Fibroblast of lung (primary cell): ENCODE measurements at regions not wholly inside any gene's neighbourhood (a gene's known extent, or its start where the extent isn't known, plus 50 kb on each side); places are given as distances from the start of the nearest gene placed in this dataset.
A peak's percentile ranks its signal among the peaks of the same experiment; 100 is the strongest.

Source experiments
- DNase-seq, 2 donors: peaks; one replicate each; pipeline versions ENCODE4 v3.0.0 to v3.0.0-alpha.2; 2010; ENCODE audit warnings: low read depth in 2 of 2
- H2AFZ ChIP-seq: 2 replicates; pipeline ENCODE4 v1.5.1; 2012; ENCODE audit warnings: low read length, control low read depth, inconsistent platforms
- H3K27ac ChIP-seq: 2 replicates; pipeline ENCODE4 v1.5.1; 2011; ENCODE audit warnings: low read length, control low read depth; ENCODE audit not compliant: insufficient read depth
- H3K27me3 ChIP-seq: 2 replicates; pipeline ENCODE4 v1.5.1; 2011; ENCODE audit warnings: mild to moderate bottlenecking, low read length; ENCODE audit not compliant: control insufficient read depth, insufficient read depth
- H3K36me3 ChIP-seq: 2 replicates; pipeline ENCODE4 v1.5.1; 2011; ENCODE audit warnings: low read length; ENCODE audit not compliant: control insufficient read depth, insufficient read depth
- H3K4me1 ChIP-seq: 2 replicates; pipeline ENCODE4 v1.5.1; 2011; ENCODE audit warnings: low read length; ENCODE audit not compliant: control insufficient read depth, insufficient read depth; ENCODE audit errors: extremely low read depth
- H3K4me2 ChIP-seq: 2 replicates; pipeline ENCODE4 v1.5.1; 2011; ENCODE audit warnings: low read length, control low read depth; ENCODE audit not compliant: insufficient read depth; ENCODE audit errors: extremely low read depth
- H3K4me3 ChIP-seq, 4 experiments: fragments of 200-600 bp in 1 of 4; sonication (generic) in 1 of 4; replicated peaks in 1 of 4; 2 replicates each; pipeline ENCODE4 v1.5.1; 2011 to 2016; ENCODE audit warnings: low read length in 4 of 4, low read depth in 3 of 4, mild to moderate bottlenecking in 3 of 4, control low read depth in 2 of 4, inconsistent platforms in 1 of 4, mixed read lengths in 1 of 4; ENCODE audit not compliant: insufficient read depth in 1 of 4; ENCODE audit errors: control extremely low read depth in 1 of 4
- H3K79me2 ChIP-seq: 2 replicates; pipeline ENCODE4 v1.5.1; 2012; ENCODE audit warnings: mild to moderate bottlenecking, low read length, inconsistent platforms; ENCODE audit not compliant: control insufficient read depth, insufficient read depth
- H3K9ac ChIP-seq: 2 replicates; pipeline ENCODE4 v1.5.1; 2011; ENCODE audit warnings: mild to moderate bottlenecking, low read length, control low read depth; ENCODE audit not compliant: insufficient read depth
- H3K9me3 ChIP-seq: 2 replicates; pipeline ENCODE4 v1.5.1; 2012; ENCODE audit warnings: low read depth, low read length; ENCODE audit not compliant: control insufficient read depth, insufficient read depth
- H4K20me1 ChIP-seq: 2 replicates; pipeline ENCODE4 v1.5.1; 2011; ENCODE audit warnings: low read length; ENCODE audit not compliant: control insufficient read depth, insufficient read depth; ENCODE audit errors: extremely low read depth
- EZH2 ChIP-seq: IDR thresholded peaks from 2 replicates; pipeline ENCODE4 v1.5.1; 2012; ENCODE audit warnings: low read length, control low read depth, mild to moderate bottlenecking; ENCODE audit errors: missing control alignments
- TF ChIP-seq, protein P1 (sequence below), 2 donors: IDR thresholded peaks in 1 of 2; conservative IDR thresholded peaks in 1 of 2; 1 replicate in 1 of 2; 2 replicates in 1 of 2; pipeline ENCODE4 v1.5.1; 2011 to 2012; ENCODE audit warnings: low read length in 2 of 2, control low read depth in 1 of 2, inconsistent platforms in 1 of 2, low read depth in 1 of 2, mild to moderate bottlenecking in 1 of 2

DNA sequence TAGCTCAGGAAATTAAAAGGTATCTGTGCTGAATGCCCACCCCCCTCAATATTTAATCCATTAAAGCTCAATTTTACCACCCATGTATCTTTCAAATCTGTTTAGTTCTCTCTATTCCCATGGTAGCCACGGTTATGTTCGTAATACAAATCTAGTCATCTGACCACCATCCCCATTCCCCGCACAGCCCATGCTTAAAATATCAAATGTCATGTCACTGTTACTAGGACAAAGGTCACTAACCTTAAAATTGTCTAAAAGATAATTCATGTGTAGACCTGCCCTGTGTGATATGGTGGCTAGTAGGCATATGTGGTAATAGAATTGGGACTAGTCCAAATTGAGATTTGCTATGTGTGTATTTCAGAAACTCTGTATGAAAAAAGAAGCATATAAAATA, 728.5 kb upstream of the B3GALT2 start:
- DNase-seq, result no peak
- Histone ChIP-seq H3K36me3 (no peaks in the 10 kb centered on the region), H3K9ac (no peak overlapping the region), H4K20me1 (no peaks in the 10 kb centered on the region), H3K9me3 (no peaks in the 10 kb centered on the region), H3K79me2 (no peaks in the 10 kb centered on the region), H3K27me3 (no peaks in the 10 kb centered on the region), H3K4me3 (no peak overlapping the region), H3K4me2 (no peak overlapping the region), H3K4me1 (no peaks in the 10 kb centered on the region), H3K27ac (no peak overlapping the region), H2AFZ (no peak overlapping the region)
- TF ChIP-seq, protein P1, sequence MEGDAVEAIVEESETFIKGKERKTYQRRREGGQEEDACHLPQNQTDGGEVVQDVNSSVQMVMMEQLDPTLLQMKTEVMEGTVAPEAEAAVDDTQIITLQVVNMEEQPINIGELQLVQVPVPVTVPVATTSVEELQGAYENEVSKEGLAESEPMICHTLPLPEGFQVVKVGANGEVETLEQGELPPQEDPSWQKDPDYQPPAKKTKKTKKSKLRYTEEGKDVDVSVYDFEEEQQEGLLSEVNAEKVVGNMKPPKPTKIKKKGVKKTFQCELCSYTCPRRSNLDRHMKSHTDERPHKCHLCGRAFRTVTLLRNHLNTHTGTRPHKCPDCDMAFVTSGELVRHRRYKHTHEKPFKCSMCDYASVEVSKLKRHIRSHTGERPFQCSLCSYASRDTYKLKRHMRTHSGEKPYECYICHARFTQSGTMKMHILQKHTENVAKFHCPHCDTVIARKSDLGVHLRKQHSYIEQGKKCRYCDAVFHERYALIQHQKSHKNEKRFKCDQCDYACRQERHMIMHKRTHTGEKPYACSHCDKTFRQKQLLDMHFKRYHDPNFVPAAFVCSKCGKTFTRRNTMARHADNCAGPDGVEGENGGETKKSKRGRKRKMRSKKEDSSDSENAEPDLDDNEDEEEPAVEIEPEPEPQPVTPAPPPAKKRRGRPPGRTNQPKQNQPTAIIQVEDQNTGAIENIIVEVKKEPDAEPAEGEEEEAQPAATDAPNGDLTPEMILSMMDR (conservative IDR thresholded peaks at IDR 0.05 in 1 of 2, IDR thresholded peaks at IDR 0.05 in 1 of 2; ENCODE audit: low read depth in 1 of 2, low read length in 2 of 2), result no peak
- TF ChIP-seq EZH2, result no peak

DNA sequence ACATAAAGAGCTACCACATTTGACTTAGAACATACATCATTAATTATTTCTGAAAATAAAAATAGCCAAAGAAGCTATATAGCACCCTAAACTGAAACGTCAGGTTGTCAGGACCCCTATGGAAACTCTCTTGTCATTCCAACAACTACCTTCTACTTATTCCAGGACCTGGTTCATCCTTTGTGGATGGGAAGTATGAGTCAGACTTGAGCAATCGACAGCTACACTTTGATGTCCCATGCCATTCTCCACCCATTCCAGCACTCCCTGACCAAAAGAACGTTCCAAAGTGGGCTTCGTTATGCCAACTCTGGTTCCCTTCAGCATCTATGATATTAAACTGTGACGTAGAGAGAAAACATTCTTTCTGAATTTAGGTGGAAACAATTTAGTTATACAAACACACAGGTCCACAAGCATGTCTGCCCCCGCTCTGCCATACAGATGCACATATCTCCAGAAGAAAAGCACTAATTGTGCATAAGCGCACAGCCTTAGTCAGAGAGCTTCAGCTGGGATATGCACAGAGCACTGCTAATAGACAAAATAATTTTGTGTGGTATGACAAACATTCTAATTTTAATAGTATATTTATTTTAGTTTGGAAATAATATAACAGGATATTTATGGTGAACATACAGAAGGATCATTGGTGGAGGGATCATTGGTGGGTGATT, 723.1 kb upstream of the B3GALT2 start:
- H3K4me3 ChIP-seq, result no peak overlapping the region
- H3K9me3 ChIP-seq, result no peaks in the 10 kb centered on the region
- TF ChIP-seq EZH2, result no peak
- TF ChIP-seq, protein P1 (conservative IDR thresholded peaks at IDR 0.05 in 1 of 2, IDR thresholded peaks at IDR 0.05 in 1 of 2; ENCODE audit: low read depth in 1 of 2, low read length in 2 of 2), result no peak
- no peaks in the 10 kb centered on the region for H3K4me1 ChIP-seq
- no peak for DNase-seq
- no peaks in the 10 kb centered on the region for H4K20me1 ChIP-seq
- H3K79me2 ChIP-seq, result no peaks in the 10 kb centered on the region
- no peaks in the 10 kb centered on the region for H3K36me3 ChIP-seq
- H2AFZ ChIP-seq, result no peak overlapping the region
- no peak overlapping the region for H3K9ac ChIP-seq
- no peak overlapping the region for H3K4me2 ChIP-seq
- H3K27me3 ChIP-seq, result no peaks in the 10 kb centered on the region
- H3K27ac ChIP-seq, result no peak overlapping the region

DNA sequence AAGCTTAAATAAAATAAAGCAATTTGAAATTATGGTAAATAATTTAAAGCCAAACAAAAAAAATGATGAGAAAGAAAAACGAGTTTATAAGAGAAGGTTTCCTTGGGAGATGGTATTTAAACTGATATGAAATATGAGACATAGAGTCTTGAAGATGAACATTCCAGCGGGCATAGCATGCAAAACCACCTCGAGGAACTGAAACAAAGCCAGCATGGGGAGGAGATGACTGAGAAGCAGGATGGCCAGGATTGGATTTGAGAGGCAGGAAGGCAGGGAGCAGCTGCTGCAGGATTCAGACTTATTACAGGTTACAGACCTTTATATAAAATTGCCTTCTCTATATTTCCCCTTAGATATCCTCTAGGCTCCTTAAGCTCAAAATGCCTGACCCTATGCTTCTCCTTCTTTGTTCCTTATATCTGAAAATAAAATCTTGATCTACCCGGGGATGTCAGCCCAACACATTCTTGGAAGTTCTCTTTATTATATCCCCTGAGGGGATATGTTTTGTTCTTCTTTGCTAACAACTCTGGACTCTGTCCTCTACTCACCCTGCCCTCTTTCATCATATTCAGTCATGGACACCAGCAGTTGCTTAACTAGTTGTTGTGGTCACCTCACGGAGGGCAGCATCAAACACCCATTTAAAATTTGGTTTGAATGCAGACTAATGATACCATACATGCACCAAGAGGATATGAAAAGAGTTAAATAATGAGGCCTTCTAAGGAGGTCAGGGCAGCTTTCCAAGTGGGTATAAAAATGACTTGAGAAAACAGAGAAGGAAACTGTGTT, 719.1 kb upstream of the B3GALT2 start:
- H3K9ac ChIP-seq, result no peak overlapping the region
- H4K20me1 ChIP-seq, result no peaks in the 10 kb centered on the region
- no peak overlapping the region for H3K4me2 ChIP-seq
- H3K27me3 ChIP-seq, result no peaks in the 10 kb centered on the region
- H3K27ac ChIP-seq, result no peak overlapping the region
- H2AFZ ChIP-seq, result no peak overlapping the region
- H3K4me3 ChIP-seq, result no peak overlapping the region
- DNase-seq, result peak in 1 of 2 donors; percentile 20
- H3K36me3 ChIP-seq, result no peaks in the 10 kb centered on the region
- no peaks in the 10 kb centered on the region for H3K4me1 ChIP-seq
- H3K9me3 ChIP-seq, result no peaks in the 10 kb centered on the region
- no peaks in the 10 kb centered on the region for H3K79me2 ChIP-seq
- TF ChIP-seq, protein P1 (conservative IDR thresholded peaks at IDR 0.05 in 1 of 2, IDR thresholded peaks at IDR 0.05 in 1 of 2; ENCODE audit: low read depth in 1 of 2, low read length in 2 of 2), result no peak
- TF ChIP-seq EZH2, result no peak
